HG02759 (cell line): ENCODE measurements at regions not wholly inside any gene's neighbourhood (a gene's known extent, or its start where the extent isn't known, plus 50 kb on each side); places are given as distances from the start of the nearest gene placed in this dataset.
"Not testable (repeated sequence)": the region's sequence is repeated elsewhere in the genome, so short reads cannot be mapped to it uniquely, and the experiment has no call there.

Experiments
- ATAC-seq: cut with Tn5 transposase; IDR thresholded peaks from one replicate; pipeline ENCODE4 v1.9.1; 2021; ENCODE audit warnings: mild to moderate bottlenecking, moderate library complexity; ENCODE audit not compliant: unreplicated experiment

GRCh38 chr13:33682646-33683045 lies 135.3 kb upstream of the RFC3 start:
- not testable (repeated sequence) for ATAC-seq

DNA sequence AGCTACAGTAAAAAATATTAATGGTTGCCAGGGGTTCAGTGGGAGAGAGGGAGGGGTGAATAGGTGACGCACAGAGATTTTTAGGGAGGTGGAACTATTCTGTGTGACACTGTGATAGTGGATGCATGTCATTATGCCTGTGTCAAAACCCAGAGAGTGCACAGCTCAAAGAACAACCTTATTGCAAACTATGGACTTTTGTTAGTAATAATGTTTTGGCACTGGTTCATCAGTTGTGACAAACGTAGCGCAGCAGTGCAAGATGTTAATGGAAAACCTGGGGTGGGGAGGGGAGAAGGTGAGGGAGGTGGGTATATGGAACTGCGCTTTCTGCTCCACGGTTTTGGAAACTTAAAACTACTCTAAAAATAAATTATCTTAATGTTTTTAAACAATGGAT lies 134.6 kb upstream of the RFC3 start:
- ATAC-seq = no peak

DNA sequence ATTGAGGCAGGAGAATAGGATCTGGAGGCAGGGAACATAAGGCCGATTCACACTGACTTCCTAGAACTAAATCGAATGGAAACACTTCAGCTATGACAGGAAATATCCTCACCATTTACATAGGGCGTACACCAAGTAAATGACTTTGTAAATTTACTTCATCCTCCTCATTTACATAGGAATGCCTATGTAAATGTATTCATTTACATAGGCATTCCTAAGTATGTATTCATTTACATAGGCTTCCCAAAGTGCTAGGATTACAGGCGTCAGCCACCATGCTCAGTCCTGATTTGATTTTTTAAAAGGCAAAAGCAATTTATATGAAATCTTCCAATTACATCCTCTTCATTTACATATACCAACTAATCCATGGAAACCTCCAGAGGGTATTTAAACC lies 133.1 kb upstream of the RFC3 start:
- ATAC-seq = no peak

DNA sequence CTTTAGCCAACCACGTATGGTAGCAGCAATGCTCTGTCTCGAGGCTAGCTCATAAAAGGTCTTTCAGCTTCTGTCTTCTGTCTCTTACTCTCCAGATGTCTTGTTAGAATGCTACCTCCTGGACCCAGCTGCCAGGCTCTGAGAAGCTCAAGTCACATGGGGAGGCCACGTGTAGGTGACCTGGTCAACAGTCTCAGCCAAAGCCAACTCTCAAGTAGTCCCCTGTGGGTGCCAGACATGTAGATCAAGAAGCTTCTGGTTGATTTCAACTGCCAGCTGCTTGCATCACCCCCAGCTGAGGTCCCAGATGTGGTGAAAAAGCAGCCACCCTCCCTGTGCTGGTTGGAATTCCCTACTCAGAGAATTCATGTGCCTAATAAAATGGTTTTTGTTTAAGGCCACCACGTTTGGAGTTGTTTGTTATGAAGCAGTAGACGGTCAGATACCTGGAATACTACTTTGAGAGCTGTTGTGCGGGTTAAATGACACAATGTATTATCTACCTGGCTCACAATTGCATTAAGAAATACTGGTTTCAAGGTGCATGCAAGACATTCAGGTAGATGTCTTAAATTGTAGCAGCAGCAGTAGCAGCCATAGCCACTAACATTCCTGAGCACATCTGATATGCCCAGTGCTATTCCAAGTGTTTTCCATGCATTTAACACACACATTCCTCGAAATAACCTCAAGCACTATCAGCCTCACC lies 131.0 kb upstream of the RFC3 start:
- no peak for ATAC-seq

- ATAC-seq = no peak
Measured at GRCh38 chr13:33690354-33690753, 127.6 kb upstream of the RFC3 start.

DNA sequence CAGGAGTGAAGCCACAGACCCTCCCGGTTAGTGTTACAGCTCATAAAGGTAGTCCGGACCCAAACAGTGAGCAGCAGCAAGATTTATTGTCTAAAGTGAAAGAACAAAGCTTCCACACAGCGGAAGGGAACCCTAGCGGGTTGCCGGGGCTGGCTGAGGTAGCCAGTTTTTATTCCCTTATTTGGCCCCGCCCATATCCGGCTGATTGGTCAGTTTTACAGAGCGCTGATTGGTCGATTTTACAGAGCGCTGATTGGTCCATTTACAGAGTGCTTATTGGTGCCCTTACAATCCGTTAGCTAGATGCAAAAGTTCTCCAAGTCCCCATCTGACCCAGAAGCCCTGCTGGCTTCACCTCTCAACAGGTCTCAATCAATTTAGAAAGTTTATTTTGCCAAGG lies 126.0 kb upstream of the RFC3 start:
- no peak for ATAC-seq

DNA sequence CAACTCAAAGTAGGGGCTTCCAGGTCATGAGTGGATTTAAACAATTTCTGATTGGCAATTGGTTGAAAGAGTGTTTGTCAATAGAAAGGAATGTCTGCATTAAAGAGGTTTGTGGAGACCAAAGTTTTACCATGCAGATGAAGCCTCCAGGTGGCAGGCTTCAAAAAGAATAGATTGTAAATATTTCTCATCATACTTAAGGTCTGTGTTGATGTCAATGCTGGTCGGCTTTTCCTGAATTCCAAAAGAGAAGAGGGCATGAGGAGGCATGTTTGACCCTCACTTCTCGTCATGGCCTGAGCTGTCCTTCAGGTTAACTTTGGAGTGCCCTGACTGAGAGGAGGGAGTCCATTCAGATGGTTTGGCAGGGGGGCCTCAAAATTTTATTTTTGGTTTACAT lies 125.4 kb upstream of the RFC3 start:
- no peak for ATAC-seq

- no peak for ATAC-seq
Measured at GRCh38 chr13:33694546-33694945, 123.4 kb upstream of the RFC3 start.

DNA sequence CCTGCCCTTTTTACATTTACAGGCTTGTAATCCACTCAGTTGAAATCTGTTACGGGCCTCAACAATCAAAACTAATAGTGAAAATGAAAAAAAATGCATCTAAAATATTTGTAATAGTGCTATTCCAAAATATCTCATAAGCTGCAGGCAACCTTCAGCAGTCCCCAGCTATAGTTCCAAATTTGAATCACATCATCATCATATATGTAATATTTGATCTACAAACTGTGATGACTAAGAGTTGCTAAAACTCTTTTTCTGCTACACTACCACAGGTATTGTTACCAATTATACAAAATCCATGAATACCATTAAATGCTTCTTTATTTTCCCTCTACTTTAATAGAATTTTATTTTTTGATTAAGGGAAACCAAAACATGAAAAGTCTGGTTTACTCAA lies 121.4 kb upstream of the RFC3 start:
- no peak for ATAC-seq

- no peak for ATAC-seq
Measured at GRCh38 chr13:33697926-33698325, 120.0 kb upstream of the RFC3 start.

- no peak for ATAC-seq
Measured at GRCh38 chr13:33707449-33707848, 110.5 kb upstream of the RFC3 start.

DNA sequence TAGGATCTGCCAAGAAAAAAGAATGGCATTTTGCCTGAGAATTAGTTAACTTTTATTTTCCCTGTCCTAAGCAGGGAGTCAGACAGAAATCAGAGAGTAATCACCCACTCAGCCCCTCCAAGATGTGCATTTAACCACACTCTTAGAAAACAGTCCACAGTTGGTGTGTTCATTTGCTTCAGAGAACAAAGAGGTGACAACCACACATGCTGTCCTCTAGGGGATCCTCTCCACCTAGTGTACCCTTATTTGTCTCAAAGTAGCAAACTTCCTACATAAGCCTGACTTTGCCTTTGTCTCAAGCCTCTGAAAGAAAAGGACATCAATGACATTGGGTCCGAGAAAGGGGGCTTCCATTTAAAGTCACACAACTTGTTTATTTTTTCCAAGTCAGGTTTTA lies 107.0 kb upstream of the RFC3 start:
- no peak for ATAC-seq

GRCh38 chr13:33711436-33711835 lies 106.5 kb upstream of the RFC3 start:
- no peak for ATAC-seq

GRCh38 chr13:33717775-33718174 lies 100.2 kb upstream of the RFC3 start:
- ATAC-seq = no peak

DNA sequence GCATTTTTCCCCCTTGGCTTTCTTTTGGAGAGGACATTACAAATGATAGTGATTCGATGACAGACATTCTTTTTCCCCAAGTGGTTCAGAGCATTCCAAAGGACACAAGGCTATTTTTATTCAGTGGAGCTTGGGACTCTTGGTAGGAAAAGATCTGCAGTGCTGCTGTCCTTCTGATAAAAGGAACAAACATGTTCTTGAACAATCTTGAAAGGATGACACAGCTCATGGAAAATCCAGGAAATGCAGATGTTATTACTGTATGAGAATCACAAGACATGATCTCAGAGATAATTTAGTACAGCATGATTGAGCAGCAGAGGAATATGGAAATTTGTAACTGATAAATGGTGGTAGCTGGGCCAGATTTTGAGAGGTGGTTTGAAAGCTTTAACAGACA lies 96.2 kb upstream of the RFC3 start:
- ATAC-seq = no peak

DNA sequence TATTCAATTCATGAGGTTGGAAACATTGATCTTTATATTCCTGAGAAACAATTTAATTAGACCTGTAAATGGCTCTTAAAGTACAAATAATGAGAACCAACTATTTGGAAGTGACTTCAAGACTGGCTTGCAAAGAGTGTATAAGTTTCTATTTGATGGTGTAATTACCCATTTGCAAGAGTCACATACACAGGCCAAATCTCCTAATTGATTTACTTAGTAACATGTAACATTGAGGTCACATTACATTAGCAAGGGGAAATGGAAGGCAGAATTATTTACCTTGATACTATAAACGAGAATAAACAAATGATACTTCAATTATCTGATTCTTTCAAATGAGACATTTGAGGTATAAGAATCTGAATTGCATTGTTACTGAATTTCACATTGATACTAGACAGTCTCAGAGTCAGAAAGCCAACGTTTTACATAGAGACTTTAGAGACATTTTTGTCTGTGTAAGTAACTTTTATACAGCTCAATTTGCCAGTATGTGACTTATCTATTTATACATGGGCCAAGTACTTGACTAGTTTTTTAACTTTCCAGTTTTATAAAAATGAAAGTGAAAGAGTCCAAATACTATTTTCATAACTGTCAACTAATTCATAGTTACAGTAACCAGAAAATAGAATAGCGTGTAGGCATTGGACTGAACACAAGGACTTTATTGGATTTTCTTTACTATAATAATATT lies 95.6 kb upstream of the RFC3 start:
- peak; percentile 41 for ATAC-seq

DNA sequence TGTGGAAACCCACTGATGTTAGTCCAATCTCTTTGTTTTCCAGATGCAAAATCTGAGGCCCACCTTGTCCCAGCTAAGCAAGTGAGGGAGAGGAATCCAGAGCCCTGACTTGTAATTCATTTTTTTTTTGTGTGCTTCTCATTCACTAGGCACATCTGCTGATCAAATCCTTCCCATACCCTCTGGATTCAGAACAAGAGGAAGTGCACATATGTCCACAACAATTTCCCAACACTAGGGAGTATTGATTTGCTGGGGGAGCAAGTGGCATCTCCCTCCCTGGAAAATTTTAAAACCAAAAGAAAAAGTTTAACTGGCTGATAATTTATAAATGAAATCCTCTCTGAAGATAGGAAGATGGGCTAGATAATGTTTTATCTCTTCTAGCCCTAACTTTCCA lies 94.6 kb upstream of the RFC3 start:
- no peak for ATAC-seq

- peak; percentile 59 for ATAC-seq
Measured at GRCh38 chr13:33723772-33724435, 94.0 kb upstream of the RFC3 start.

DNA sequence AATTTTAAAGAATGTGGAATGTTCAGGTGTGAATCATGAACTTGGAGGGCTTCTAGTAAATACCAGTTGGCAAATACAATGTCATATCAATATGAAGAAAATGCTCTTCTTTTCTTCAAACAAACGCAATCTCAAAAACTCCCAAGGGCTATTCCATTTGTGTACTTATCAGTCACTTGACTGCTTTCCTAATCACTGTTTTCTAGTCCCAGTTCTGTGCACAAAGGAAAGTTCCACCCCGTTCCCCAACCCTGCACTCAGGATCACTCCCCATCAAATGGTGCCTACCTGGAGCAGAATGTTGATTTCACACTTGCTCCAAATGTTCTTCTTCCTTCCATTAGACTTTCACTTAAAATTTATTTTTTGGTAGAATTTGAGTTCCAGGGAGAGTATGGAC lies 92.6 kb upstream of the RFC3 start:
- no peak for ATAC-seq

GRCh38 chr13:33727297-33728083 lies 90.5 kb upstream of the RFC3 start:
- no peak for ATAC-seq

- peak; percentile 87 for ATAC-seq
Measured at GRCh38 chr13:33728271-33729037, 89.5 kb upstream of the RFC3 start.
